ENCODE measurements at regions not wholly inside any gene's neighbourhood (a gene's known extent, or its start where the extent isn't known, plus 50 kb on each side); places are given as distances from the start of the nearest gene placed in this dataset.
"Not testable (repeated sequence)": the region's sequence is repeated elsewhere in the genome, so short reads cannot be mapped to it uniquely, and the experiment has no call there.

GRCh38 chr5:5780253-5780652 is 357.8 kb downstream of the ICE1 start:
- no peak for DNase-seq

- DNase-seq, result no peak
Measured at GRCh38 chr5:5777013-5777412, 354.5 kb downstream of the ICE1 start.

DNA sequence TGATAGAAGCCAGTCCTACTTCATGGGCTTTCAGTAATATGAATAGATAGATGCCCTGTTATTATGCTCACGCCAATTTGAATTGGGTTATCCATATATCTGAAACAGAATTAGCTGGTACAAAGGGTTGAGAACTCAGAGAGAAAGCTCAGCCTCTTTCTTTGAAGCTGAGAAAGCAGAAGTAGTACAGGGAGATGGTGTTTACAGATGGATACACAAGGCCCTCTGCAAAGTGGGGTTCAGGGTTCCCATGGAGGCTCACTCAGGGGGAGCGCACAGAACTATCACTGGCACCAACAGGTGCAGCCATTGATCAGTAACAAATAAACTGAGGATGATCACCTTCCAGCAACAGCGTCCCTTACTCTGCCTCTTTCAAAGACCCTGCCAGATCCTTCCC is 349.7 kb downstream of the ICE1 start:
- DNase-seq, result no peak

DNA sequence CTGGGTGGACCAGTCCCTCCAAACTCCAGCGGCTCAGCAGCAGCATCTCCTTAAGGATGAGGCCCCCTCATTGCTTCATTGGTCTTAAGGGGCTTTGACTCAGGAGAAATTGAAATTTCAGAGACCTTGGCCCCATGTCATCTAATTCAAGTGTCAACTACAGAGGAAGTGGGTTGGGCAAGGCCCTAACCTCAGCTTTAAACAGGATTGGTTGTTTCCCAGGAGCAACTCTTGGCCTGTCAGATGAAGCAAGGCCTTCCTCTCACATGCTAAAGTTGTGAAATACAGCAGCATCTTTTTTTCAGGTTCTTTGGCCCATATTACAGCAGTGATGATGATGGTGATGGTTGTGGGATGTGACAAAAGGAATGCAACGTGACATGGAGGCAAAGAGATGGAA is 348.3 kb downstream of the ICE1 start:
- no peak for DNase-seq

DNA sequence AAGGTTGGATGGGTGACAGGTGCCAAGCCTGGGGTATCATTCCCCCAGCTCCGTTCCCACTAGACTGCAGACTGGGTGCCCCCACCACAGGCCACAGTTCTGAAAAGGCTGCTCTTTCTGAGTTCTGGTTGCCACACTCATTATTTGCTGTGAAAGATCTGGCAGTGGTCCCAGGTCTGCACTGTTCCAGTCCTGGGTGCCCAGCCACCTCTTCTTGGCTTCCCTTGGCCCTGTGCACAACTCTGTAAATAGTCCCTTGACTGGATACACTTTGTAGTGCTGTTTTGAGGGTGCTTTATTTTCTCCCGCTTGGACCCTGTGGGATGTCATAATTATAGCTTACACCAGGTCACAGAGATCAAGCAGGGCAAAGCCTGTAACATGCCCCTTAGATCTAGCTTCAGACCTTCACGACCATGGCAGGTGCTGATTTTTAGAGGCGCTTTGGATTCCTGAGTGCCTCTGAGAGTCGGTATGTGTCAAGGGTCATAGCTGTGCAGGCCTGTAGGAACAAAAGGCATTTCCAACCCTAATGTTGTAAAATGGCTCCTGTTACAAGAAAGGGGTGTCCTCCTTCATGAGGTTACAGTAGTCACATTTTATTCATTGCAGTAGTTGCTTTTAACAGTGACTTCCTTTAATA is 344.9 kb downstream of the ICE1 start:
- no peak for DNase-seq

- DNase-seq, result no peak
Measured at GRCh38 chr5:5765066-5765850, 342.8 kb downstream of the ICE1 start.

DNA sequence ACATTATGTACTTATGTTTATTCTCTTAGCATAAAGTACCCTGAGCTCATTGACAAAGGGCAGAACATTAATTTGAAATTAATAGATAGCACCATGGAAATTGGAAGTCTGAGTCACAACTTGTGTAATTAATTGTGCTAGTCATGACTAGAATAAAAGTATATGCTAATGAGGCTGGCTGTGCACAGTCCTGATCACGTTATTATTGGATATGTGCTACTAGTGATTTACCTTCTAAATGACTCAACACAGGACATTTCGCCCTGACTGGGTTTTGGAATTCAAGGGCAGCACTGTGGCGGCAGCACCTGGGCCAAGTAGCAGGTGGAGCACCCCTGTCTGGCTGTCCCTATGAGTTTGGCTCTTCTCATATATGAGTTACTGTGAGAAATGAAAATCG is 341.8 kb downstream of the ICE1 start:
- DNase-seq, result no peak

DNA sequence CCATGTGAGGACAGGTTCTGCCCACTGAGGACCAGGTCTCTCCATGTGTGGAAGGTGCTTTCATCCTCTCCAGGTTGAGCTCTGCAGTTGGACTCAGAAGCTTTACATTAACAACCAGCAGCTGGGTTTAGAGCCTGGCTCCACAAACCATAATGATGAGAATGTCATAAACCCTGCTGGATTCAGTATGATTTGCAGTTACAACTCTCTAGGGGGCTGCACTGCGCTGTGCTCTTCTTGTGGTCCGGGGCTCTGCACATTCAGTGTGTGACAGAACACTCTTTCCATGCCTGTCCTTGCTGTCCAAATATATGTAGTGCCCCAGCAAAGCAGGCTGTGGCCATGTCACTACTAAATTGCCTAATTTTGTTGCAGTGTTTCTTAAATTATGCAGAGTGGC is 334.3 kb downstream of the ICE1 start:
- no peak for DNase-seq

GRCh38 chr5:5755888-5756287 is 333.4 kb downstream of the ICE1 start:
- DNase-seq, result no peak

GRCh38 chr5:5752844-5753243 is 330.4 kb downstream of the ICE1 start:
- no peak for DNase-seq

DNA sequence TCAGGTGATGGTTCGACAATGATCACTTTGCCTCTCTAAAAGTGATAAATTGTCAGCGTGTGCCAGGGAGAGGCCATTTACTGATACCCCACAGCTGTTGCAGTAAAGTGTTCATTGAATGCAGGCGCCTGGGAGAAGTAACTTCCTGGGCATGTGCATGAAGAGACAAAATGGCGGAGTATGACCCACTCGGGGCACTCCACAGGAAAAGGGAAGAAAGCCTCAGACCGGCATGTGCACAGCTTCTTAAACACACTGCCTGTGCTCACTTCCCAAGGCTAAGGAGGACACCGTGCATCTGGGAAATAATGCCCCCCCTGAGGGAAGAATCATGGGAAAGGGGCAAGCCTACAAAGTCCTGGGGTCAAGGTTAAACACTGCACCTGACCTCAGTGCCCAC is 329.5 kb downstream of the ICE1 start:
- DNase-seq, result no peak

DNA sequence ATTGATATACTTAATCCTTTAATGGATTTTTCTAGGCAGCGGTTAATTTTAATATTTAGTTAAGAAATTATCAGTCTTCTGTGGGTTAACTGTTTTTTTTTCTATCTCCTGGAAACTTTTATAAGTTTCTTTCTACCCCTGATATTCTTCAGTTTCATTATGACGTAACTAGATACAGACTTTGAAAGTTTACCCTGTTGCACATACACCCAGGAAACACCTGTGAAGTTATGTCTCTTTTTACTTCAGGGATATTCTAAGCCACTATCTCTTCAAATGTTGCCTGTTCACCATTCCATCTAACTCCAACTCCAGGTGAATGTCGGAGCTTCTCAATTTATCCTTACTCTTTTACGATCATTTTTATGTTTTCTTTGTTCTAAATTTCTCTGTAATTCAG is 329.0 kb downstream of the ICE1 start:
- DNase-seq, result no peak

DNA sequence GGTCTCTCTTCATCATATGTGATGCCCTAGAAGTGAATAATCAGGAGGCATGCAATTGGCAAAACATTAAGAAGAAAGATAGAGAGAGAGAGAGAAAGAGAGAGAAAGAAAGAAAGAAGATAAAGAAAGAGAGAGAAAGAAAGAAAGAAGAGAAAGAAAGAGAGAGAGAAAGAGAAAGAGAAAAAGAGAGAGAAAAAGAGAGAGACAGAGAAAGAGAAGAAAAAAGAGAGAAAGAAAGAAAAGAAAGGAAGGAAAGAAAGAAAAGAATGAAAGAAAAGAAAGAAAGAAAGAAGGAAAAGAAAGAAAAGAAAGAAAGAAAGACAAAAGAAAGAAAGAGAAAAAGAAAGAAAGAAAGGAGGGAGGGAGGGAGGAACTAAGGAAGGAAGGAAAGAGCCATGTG is 318.9 kb downstream of the ICE1 start:
- no peak for DNase-seq

GRCh38 chr5:5739490-5739945 is 317.0 kb downstream of the ICE1 start:
- DNase-seq, result no peak

DNA sequence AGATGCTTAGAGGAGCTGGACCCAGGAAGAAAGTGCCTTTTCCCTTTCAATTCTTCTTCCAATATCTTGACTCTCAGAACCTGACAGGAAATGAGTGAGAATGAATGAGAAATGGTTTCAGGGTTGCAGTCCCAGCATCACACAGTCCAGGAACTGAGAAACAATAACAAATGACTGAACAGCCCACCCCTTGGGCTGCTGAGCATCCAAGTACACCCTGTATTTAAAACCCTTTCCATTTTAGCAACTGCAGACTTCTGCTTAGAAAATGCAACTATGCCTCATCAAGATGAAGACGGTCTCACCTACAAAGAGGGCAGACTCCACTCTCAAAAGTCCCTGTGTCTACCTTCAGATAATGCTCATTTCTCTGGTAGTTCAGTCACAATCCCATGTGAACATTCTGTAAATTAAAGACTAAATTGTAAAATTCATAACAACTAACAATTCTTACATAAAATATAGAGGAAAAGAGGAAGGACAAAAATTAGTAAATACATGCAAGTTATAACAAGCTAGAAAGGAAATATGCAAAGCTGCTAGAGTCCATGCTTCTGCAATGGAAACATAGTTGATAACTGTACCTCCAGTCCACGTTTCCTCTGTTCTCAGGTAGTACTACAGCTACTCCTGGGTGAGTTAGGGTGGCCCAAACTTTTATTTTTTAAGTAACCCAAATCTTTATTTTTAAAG is 316.5 kb downstream of the ICE1 start:
- no peak for DNase-seq

- no peak for DNase-seq
Measured at GRCh38 chr5:5736007-5736406, 313.5 kb downstream of the ICE1 start.

DNA sequence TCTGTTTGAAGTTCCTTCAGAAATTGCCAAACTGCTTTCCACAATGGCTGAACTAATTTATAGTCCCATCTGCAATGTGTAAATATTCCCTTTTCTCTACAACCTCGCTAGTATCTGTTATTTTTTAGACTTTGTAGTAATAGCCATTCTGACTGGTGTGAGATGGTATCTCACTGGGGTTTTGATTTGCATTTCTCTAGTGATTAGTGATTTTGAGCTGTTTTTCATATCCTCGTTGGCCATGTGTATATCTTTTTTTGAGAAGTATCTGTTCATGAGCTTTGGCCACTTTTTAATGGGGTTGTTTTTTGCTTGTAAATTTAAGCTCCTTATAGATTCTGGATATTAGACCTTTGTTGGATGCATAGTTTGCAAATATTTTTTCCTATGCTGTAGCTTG is 310.6 kb downstream of the ICE1 start:
- DNase-seq, result not testable (repeated sequence)

- no peak for DNase-seq
Measured at GRCh38 chr5:5726401-5726800, 303.9 kb downstream of the ICE1 start.

DNA sequence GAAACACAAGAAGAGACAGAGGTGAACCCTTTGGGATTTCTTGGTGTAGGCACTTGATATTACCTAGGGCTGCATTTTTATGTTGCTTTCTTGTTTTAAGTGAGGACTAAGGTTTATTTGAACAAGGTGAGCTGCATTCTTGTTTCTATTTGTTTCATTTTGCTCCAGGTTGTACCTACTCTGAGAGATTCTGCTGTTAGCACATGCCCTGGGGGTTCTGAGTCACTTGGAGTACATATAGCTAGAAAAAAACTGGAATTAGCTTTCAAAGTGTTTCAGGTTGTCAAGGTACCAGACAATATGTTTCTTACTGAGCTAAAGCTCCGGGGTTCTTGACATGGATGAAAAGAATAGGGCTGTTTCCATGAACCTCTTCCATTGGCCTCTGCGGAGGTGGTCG is 299.4 kb downstream of the ICE1 start:
- DNase-seq, result no peak

- no peak for DNase-seq
Measured at GRCh38 chr5:5719292-5719691, 296.8 kb downstream of the ICE1 start.

DNA sequence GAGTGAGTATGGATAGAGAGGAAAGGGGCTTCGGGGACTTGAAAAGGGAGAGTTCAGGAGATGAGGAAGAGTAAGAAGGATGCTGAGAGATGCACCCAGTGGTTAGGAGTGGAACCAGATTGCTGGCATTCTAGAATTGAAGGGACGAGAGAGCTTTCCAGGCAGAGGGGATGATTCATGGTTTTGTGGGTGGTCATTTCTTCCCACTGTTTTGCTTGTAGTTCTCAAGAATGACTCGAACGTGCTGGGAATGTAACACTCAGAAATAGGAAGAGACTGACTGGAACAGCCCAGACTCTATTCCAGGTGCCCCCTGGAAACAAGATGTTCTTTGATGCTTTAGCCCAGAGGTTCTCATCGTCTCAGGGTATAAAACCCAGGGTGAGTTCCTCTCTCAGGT is 294.2 kb downstream of the ICE1 start:
- DNase-seq, result no peak

DNA sequence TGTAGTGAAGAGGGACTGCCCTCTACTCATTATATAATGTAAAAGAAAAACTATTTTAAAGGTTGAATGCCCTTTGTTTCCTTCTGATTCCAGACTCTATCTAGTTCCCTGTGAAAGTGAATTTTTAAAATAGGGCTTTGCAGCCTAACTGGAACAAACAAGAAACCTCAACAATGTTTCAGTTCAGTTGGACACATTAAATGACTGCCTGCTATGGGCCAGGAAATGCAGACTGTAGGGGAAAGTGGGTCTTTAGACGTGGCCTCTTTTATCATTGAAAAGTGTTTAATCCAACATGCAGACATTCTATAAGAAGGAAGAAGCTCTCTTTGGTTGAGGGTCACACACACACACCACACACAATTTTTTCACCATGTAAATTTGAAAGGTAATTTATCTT is 289.1 kb downstream of the ICE1 start:
- no peak for DNase-seq

DNA sequence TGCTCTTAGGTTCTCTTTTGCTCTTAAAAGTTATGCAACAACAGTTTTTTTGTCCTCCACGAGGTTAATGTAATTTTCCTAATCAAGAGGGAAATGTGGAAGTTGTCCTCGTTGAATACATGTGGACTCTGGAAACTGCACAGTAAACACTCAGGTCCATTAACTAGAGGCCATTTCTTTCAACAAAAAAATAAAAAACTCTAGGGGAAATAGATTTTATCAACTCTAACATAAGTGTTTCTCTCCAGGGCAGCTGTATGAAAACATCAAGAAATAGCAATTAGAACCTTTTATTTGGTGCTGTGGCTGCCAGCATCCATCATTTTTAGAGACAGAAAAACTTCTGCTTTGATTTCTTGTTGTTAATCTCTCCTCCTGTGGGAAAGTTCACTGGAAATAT is 288.6 kb downstream of the ICE1 start:
- DNase-seq, result no peak

DNA sequence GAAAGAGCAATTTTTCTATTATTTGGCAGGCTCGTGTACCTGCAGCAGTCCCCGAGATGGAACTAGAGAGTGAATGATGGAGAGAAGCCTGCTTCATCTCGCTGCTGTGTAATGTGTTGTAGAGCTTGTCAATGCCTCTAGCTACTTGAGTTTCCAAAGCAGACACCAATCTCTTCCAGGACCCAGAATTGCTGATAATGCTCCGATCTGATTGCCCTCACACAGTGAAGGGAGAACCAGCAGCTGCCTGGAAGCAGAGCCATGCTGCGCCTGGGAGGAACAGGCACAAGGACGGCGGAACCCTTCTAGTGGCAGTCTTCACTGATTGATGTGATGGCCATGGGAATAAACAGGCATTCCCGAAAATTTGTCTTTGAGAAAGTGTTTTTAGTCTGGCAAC is 288.0 kb downstream of the ICE1 start:
- DNase-seq, result no peak
